GM19372 (cell line): ENCODE measurements at regions not wholly inside any gene's neighbourhood (a gene's known extent, or its start where the extent isn't known, plus 50 kb on each side); places are given as distances from the start of the nearest gene placed in this dataset.
A peak's percentile ranks its signal among the peaks of the same experiment; 100 is the strongest.

Experiments
- ATAC-seq: cut with Tn5 transposase; IDR thresholded peaks from one replicate; pipeline ENCODE4 v1.9.1; 2021; ENCODE audit warnings: mild to moderate bottlenecking, low read depth, moderate library complexity; ENCODE audit not compliant: unreplicated experiment

DNA sequence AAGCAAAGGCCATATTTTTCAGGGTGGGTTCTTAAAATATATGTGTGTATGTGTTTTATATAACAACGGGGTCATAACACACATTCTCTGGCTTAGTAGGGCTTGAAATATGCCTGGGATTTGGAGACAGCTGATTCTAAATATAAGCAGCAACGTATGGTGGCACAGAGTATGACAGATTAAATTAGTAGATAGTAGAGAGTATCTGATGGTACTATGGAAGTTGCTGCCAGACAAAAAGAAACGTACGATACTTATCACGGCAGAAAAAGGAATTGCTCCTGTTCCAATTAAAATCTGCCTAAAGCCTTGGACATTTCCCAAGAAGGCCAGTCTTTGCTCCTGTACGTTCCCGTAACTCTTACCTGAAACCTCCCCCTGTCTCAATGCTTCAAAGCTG, 607.9 kb upstream of the ID2 start:
- no peak for ATAC-seq

DNA sequence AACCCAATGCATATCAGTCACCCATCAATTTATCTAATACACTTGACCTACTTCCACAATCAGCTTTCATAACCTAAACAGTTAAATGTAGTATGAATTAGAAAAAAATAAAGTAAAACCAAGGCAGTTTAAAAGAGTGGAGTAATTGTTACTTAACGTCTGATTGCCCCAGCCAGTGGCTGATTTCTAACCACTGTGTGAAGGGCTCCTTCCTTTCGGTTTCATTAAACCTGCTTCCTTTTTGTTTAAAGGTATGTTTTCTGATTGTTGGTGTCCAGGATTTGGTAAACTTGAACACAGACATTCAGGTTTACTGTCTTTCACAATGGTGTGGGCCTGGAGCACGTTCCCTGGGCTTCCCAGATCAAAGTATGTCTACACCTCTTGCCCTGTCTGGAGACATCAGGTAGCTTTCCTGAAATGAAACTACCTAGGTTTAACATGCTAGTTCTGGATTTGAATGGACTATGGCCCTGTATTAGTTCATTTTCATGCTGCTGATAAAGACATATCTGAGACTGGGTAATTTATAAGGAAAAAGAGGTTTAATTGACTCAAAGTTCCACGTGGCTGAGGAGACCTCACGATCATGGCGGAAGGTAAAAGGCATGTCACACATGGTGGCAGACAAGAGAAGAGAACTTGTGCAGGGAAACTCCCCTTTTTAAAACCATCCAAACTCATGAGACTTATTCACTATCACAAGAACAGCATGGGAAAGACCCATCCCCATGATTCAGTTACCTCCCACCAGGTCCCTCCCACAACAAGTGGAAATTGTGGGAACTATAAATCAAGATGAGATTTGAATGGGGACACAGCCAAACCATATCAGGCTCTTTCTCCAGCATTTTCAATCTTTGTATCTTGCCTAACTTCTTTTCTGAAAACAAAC, 605.2 kb upstream of the ID2 start:
- no peak for ATAC-seq

DNA sequence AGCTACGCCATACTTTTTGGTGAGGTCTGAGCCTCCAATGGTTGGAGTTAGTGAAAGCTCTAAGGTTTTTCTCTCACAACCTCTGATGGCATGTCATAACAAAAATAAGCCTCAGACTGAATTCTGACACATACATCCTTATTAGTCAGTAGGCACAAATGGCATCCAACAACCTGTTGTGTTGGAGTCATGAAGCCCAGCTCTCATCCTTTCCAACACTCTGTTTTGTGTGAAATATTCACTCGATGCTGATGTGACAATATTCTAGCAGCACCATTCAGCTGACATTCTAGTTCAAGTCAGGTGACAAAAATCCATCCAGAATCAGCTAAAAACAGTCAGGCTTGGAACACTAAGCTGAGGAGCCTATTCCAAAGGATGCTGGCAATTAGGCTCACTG, 603.2 kb upstream of the ID2 start:
- ATAC-seq: no peak

DNA sequence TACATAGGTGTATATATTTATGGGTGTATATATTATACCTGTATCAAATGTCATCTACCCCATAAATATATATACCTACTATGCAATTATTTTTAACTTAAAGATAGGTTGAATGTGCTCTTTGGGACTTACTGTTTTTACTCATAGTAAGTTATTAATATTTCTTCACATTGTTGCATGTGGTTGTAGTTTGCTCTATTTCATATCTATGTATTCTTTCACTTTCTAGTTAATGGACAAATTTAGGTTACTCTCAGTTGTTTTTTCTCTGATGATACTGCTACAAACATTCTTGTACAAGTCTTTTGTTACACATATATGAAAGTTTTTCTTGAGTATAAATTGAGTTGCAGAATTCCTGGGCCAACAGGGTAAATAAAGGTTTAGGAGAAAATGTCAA, 601.8 kb upstream of the ID2 start:
- no peak for ATAC-seq

DNA sequence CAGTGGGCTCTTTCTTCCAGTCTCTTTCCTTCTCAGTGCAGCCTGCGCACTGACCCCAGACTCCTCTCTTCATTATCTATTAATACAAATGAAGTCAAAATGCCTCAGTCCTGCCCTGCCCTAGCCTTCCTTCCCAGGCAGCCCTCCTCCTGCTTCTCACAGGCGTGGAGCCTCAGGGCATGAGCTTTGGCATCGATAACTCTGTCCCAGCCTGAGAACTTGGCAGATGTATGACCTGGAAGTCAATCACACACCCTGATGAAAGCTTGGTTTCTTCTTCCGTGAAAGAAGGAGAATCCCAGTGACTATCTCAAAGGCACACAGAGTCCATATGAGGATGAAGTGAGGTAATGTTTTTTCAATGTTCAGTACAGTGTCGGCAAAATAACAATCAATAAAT, 600.7 kb upstream of the ID2 start:
- no peak for ATAC-seq

DNA sequence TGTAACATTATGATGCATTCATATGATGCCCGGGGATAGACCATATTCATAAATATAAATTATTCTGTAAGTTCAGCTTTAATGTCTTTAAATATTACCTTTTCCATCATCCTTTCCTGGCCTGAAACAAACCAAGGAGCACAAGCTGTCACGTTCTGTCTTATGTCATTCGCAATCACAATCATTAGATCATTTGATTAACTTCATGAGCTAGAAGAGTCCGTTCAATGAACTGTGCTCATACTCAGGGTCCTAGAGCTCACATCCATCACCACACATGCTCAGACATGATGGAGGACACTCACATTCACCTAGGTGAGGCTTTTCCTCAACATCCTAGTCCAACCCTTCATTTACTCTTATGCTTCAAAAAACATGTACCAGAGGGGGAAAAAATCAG, 599.0 kb upstream of the ID2 start:
- ATAC-seq: no peak

DNA sequence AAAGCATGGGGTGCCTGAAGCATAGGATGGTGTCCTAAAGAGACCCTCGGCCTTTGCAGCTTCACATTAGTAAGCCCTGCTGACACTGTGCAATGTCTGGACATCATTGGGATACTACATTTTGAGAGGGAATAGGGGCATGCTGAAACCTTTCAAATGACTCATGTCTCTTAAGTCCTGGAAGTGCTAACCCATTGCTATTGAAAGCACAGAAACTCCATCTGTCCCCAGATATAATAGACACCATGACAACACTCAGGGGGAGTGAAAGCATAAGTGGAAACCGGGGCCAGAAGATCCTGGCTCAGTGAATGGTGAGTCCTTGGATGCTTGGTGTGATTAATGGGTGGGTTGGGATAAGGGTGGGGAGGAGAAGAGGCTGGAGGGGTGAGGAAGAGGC, 595.5 kb upstream of the ID2 start:
- ATAC-seq: no peak

DNA sequence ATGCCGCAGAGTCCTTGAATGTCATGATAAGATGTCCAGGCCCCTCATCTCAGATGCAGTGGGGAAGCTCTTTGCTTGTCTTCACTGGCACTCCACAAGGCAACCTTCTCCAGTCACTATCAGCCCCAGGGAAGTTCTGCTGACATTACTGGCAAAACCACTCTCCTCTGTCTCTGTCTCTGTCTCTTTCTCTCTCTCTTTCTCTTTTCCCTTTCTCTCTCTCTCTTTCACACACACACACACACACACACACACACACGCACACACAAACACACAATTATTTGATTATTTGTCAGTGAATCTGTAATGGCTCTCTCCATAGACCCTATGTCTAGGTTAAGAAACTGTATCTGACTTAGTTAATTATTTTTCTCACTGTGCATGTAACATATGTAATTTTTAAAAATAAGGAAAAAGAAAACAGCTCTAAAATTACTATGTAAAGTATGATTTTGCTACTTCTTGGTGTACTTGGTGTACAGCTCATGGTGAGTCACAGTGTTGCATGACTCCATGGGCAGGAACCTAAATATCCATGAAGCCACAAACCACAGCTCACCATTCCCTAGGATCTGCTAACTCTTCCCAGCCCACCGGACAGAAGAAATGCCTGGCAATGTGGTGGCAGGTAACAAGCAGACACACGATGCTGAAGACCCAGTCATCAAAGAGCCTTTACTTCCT, 594.9 kb upstream of the ID2 start:
- no peak for ATAC-seq

DNA sequence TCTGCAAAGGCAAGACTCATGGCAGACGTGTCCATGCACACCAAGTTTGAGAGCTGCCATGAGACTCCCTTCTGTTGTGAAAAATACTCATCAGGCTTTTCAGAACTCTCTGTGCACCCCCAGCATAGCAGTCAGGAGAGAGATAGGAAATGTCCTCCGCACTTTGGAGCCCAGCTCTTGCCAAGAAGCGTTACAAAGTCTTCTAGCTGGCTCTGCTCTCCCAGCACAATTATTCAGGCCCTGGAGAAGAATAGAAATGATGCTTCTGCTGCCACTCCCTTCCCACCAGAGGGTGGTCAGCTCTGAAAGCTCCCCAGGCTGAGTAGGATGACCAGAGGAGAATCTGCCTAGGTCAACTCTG, 594.4 kb upstream of the ID2 start:
- no peak for ATAC-seq

DNA sequence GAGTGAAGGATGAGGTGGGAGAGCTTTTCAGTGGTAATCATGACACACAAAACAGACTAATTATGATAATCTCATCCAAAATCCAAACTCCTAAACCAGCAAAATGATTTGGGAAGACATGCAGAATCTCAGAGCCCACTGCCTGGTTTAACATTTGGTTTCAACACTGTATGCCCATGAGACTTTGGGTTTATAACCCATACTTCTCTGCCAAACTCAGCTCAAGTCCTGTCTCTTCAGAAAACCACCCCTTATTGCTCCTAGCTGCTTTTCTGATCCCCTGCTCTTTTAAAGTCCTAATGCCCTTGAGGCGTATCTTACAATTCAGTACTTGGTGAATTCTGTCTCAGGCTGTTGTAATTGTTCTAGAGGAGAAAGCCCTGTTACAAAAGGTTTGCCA, 593.0 kb upstream of the ID2 start:
- no peak for ATAC-seq

DNA sequence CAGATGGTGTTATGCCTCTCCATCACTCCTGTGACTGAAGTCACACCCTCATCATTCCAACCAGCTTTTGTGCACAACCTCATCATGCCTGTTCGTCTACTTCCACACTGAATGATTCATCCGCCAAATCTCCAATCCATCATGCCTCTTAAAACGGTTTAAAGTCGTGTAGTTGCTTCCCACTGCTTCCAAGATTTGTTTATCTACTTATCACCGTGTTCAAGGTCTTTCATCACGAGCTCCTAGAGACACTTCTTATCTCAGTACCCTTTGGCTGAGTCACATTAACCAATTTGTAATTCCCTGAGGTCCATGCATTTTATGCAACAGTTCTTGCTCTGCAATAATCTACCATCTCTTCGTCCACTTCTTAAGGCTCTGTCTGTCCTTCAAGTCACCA, 592.3 kb upstream of the ID2 start:
- ATAC-seq: no peak

DNA sequence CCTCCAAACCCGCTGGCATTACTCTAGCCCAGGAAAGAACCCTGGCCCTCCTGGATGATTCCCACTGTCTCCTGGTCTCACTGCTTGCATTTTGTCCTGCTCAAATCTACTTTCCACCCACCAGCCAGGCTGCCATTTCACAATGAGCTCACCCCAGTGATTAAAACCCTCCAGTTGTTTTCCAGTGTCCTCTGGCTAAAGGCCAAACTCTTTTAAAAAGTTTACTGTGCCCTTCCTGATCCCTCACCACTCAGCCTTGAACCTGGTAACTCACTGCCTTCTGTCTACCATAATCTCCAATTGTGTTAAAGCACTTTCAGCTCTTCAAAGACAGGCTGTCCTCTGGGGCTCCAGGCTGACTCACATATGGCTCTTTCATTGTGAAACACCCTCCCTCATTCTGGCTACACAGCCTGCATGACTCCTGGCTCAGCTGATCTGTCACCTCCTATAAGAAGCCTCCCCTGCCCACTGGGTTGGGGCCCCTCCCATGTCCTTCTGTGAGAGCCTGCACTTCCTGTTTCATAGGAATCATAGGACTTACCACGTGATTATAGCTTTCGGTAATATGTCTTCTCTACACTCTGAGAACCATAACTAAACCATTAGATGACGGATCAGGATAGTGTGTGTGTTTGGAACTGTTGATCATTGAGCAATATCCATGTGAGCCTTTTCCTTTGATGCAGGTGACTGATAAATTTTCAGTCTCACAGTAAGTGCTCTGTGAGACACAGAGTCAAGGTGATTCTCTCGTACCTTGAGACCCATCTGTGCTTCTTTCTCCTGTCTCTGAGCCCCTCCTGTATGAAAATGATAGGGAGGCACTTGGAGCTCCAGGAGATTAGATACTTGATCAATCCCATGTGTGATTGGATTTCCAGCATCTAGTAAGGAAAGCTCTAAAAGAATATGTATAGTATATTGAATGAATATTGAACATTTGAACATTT, 590.8 kb upstream of the ID2 start:
- ATAC-seq: peak; percentile 80

DNA sequence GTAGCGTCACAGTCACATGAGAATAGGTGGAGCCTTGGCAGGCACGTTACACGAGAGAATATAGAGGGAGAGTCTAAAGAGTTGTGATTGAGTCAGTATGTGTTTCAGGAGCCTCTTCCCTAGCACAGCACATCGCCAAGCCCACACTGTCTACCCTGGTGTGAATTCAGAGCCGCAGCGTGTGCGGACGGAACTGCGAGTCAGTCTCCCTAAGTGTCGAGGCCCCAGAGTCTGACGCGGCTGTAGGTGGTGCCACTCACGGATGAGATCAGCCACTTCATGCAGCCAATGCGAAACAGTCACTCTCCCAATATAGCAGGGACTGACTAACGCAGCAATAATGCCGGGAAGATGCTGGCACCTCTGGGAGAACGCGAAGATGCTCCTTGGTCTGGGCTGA, 587.3 kb upstream of the ID2 start:
- ATAC-seq: no peak

DNA sequence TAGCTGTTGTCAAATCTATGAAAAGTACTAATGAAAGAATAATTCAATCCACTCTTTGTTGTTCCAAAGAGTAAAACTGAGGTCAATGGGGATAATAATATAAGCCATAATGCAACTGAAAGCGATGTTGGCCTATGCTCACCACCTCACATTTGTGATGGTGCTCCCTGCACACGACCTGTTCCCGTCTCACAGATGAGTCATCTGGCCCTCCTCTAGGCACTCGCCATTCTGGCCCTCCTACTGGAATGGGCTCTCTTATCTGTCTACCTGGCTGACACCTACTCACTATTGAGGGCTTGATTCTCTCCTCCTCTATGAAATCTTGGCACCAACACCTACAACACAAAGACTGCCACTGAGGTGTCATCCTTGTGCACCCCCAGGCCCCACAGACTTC, 585.9 kb upstream of the ID2 start:
- no peak for ATAC-seq

DNA sequence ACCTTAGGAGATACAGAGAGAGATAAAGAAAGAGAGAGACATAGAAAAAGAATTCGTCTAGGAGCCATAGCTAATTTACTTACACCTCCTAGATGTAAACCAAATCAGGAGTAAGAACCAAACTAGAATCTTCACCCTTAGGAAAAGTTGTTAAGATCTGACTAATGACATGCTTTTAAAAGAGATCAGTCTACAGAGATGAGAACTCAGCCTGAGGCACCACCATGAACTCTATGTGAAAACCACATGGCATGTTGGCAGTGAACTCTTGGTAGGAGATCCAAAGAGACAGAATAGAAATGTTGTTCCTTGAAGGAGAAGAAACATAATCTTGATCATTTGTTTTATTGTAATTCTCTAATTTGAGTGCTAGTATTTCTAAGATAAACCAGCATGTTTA, 585.4 kb upstream of the ID2 start:
- ATAC-seq: no peak

DNA sequence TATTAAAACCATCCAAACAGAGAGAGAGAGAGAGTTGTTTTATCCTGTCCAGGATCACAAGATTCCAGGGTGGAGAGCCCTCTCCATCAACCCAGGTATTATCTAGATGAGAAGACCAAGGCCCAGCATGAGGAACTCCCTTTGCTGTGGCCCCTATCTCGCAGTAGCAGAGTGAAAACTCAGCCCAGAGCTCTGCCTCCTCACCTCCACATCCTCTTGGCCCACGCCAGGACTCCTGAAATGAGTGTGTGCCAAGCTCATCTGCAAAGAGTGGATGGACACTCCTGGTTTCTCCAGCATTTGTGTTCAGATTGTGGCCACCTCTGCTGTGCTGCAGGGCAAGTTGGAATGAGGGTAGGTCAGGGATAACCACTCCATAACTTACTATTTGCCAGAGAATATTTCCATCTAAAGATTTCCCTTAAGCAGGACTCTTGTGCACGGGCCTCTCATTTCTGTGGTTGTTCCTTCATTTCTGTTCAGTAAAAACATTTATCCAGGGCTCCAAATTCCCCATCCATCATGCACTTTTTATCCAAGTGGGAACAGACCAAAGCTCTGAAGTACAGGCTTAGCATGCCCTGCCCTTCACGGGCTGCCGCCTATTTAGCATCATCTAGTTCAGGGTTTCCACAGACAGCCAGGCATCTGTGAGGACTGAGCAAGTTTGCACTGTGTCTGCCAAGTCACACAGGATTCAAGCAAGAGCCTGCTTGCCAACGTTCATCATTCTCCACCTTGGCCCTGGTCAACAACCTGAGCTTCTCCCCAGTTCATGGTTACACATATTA, 583.2 kb upstream of the ID2 start:
- ATAC-seq: no peak

DNA sequence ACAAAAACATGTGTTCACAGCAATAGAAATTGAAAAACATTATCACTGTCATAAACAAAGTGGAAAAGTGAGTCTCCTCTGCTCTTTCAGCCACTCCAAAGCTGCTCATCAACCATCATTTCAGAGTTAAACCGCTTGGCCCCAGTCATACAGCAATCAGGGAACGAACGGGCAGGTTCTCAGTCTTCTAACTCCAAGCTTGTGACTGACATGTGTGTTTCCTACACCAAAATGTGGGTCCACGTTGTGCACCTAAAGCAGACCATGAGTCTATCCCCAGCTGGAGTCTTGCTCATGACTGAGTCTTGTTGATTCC, 582.6 kb upstream of the ID2 start:
- no peak for ATAC-seq

DNA sequence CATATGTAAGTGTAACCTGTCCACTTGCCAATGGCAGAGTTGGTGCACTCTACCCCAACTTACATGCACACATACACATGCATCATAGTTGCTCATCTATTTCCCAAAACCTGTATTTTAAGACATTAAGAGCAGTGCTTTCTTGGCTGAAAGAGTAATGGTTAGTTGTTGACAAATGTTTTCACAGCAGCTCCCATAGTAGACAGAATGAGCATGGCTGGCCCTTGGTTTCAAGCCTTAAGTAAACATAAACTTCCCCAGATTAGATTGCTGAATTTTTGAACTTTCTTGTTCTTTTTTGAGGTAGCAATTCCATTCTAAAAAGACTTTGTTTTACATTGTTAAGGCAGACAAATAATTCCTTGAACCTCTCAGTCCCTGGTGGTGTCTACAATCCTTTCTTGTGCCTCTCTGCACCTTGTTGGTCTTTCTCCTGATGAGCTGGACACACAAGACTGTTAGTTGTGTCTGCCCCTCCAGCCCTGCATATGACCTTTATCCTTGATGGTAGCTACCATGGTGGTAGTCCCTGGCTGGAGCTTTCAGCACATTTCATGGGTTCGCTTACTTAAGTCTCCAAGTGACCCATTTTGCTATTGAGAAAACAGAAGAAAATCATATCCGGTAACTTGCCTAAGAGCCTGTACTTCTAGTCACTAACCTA, 580.1 kb upstream of the ID2 start:
- ATAC-seq: no peak

DNA sequence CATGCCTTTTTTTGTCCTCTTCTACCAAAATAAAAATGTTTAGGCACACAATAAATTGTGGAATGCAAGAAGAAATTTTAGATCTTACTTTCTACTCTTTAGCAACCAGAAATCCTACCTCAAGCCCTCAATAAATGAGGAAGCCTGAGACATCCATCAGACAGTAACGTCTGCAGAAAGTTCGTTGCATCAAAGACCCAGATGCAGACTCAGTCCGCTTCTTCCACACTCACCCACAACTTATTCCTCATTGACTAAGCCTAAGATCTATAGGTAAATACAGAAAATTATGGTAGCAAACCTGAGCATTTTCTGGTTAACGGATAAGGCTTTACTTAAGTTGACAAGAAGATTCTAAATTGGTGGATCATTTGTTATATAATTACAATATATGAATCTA, 579.4 kb upstream of the ID2 start:
- no peak for ATAC-seq

DNA sequence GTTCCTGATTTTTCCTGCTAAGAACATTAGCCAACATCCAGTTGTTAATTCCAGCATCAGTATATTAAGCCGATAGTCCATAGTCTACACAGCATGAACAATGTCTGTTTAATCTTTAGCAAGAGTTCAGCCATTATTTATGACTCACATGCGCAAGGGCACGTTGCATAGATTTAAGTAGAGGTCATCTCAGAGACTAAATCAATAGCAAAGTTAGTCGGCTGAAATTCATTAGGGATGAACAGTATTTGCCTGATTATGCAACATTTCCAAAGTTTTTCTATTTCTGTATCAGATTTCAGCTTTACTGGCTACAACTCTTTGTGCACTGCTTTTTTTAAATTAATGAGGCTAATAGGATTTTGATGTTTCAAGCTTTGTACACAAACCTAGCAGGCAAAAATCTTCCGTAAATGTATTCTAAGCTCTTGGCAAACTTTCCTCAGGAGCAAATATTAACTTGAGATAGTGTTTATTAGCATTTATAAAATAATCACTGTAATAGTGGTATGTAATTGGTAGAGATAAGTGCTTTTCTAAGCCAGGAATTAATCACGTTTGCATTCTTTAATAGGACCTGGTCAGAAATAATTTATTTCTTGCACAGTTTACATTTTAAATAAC, 578.7 kb upstream of the ID2 start:
- ATAC-seq: no peak
